ENCODE measurements at regions not wholly inside any gene's neighbourhood (a gene's known extent, or its start where the extent isn't known, plus 50 kb on each side); places are given as distances from the start of the nearest gene placed in this dataset.
"Not testable (repeated sequence)": the region's sequence is repeated elsewhere in the genome, so short reads cannot be mapped to it uniquely, and the experiment has no call there.

GRCh38 chr10:117830787-117831212 is 215.9 kb downstream of the RAB11FIP2 start:
- H3K23ac ChIP-seq (ENCODE audit: low read length in 2 of 2): no peak overlapping the region
- DNase-seq: no peak
- no peak overlapping the region for H3K18ac ChIP-seq (ENCODE audit: low read depth in 1 of 2, low read length in 2 of 2)

DNA sequence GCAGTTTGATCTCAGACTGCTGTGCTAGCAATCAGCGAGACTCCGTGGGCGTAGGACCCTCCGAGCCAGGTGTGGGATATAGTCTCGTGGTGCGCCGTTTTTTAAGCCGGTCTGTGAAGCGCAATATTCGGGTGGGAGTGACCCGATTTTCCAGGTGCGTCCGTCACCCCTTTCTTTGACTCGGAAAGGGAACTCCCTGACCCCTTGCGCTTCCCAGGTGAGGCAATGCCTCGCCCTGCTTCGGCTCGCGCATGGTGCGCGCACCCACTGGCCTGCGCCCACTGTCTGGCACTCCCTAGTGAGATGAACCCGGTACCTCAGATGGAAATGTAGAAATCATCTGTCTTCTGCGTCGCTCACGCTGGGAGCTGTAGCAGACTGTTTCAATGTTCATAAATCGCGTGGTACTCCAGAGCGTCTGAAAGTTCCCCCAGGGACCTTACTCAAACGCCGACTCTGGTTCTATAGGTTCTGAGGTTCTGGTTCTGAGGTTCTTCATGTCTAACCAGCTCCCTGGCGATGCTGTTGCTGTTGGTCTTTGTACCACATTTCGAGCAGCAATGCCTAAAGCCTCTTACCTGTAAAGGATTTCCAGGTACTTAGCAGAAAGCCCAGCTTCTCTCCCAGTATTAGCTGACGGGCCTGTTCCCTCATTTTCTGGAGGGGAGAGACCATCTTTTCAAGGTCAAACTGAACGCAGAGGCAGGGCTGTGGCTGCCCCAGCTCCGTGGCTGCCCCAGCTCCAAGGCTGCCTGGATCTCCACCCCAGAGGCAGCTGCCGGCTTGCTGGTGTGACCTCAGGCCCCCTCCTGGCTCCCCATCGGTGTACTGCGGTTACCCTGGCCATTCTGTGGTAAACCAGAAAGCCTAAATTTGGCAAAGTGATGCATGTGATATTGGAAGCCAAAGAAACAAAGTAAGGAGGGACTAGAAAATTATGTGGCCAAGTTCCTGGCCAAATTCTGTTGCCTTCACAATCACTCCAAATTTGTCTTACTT is 207.9 kb downstream of the RAB11FIP2 start:
- H3K4me3 ChIP-seq (ENCODE audit: insufficient read depth in 1 of 2, low read depth in 1 of 2, low read length in 2 of 2); H3K4me1 ChIP-seq (ENCODE audit: control insufficient read depth, insufficient read depth, low read depth, low read length); H3K27me3 ChIP-seq (ENCODE audit: control insufficient read depth in 1 of 2, insufficient read depth in 1 of 2, low read length in 2 of 2); H3K14ac ChIP-seq (ENCODE audit: low read length in 2 of 2); H2AK5ac ChIP-seq (ENCODE audit: low read length, severe bottlenecking); DNase-seq; H3K18ac ChIP-seq (ENCODE audit: low read depth in 1 of 2, low read length in 2 of 2); H3K27ac ChIP-seq (ENCODE audit: low read length, poor library complexity, severe bottlenecking); H3K9me3 ChIP-seq (ENCODE audit: control insufficient read depth, low read length); H3K4me2 ChIP-seq (ENCODE audit: low read length, poor library complexity, severe bottlenecking); H4K91ac ChIP-seq (ENCODE audit: low read length); H2BK15ac ChIP-seq (ENCODE audit: low read depth, poor library complexity, severe bottlenecking); H3K79me1 ChIP-seq (replicated peaks; ENCODE audit: low read length, poor library complexity, severe bottlenecking); H2BK12ac ChIP-seq (ENCODE audit: low read length in 2 of 2); H3K36me3 ChIP-seq (ENCODE audit: control insufficient read depth in 1 of 2, insufficient read depth in 2 of 2, low read depth in 1 of 2, low read length in 2 of 2); H3K23ac ChIP-seq (ENCODE audit: low read length in 2 of 2); H2BK5ac ChIP-seq (ENCODE audit: low read depth, low read length, poor library complexity, severe bottlenecking); H3K9ac ChIP-seq (ENCODE audit: low read length); H2BK120ac ChIP-seq (ENCODE audit: low read depth, low read length); H4K8ac ChIP-seq (ENCODE audit: low read length); H2AFZ ChIP-seq (ENCODE audit: low read depth, low read length); H3K4ac ChIP-seq (ENCODE audit: low read depth in 1 of 2, low read length in 2 of 2): not testable (repeated sequence)
- WGBS: 73% methylated on average over 34 of the region's 39 CpGs

More at GRCh38 chr10:117830787-117831212, 215.9 kb downstream of the RAB11FIP2 start:
- no peak overlapping the region for H3K14ac ChIP-seq (ENCODE audit: low read length in 2 of 2)
- no peak overlapping the region for H2BK120ac ChIP-seq (ENCODE audit: low read depth, low read length)
- WGBS: 8% methylated on average over 15 of the region's 15 CpGs
- H3K4me2 ChIP-seq (ENCODE audit: low read length, poor library complexity, severe bottlenecking): no peak overlapping the region
- no peak overlapping the region for H3K9ac ChIP-seq (ENCODE audit: low read length)
- H3K36me3 ChIP-seq (ENCODE audit: control insufficient read depth in 1 of 2, insufficient read depth in 2 of 2, low read depth in 1 of 2, low read length in 2 of 2): no peaks in the 10 kb centered on the region
- H3K4me1 ChIP-seq (ENCODE audit: control insufficient read depth, insufficient read depth, low read depth, low read length): no peaks in the 10 kb centered on the region
- H3K4ac ChIP-seq (ENCODE audit: low read depth in 1 of 2, low read length in 2 of 2): no peak overlapping the region
- no peak overlapping the region for H4K91ac ChIP-seq (ENCODE audit: low read length)
- no peak overlapping the region for H2BK5ac ChIP-seq (ENCODE audit: low read depth, low read length, poor library complexity, severe bottlenecking)
- no peak overlapping the region for H2AK5ac ChIP-seq (ENCODE audit: low read length, severe bottlenecking)
- no peak overlapping the region for H4K8ac ChIP-seq (ENCODE audit: low read length)
- H3K79me1 ChIP-seq (replicated peaks; ENCODE audit: low read length, poor library complexity, severe bottlenecking): no peaks in the 10 kb centered on the region
- no peak overlapping the region for H3K27ac ChIP-seq (ENCODE audit: low read length, poor library complexity, severe bottlenecking)
- no peak overlapping the region for H3K4me3 ChIP-seq (ENCODE audit: insufficient read depth in 1 of 2, low read depth in 1 of 2, low read length in 2 of 2)
- H2BK12ac ChIP-seq (ENCODE audit: low read length in 2 of 2): no peak overlapping the region
- H2BK15ac ChIP-seq (ENCODE audit: low read depth, poor library complexity, severe bottlenecking): no peak overlapping the region
- no peaks in the 10 kb centered on the region for H3K9me3 ChIP-seq (ENCODE audit: control insufficient read depth, low read length)
- H2AFZ ChIP-seq (ENCODE audit: low read depth, low read length): no peak overlapping the region
- no peaks in the 10 kb centered on the region for H3K27me3 ChIP-seq (ENCODE audit: control insufficient read depth in 1 of 2, insufficient read depth in 1 of 2, low read length in 2 of 2)

DNA sequence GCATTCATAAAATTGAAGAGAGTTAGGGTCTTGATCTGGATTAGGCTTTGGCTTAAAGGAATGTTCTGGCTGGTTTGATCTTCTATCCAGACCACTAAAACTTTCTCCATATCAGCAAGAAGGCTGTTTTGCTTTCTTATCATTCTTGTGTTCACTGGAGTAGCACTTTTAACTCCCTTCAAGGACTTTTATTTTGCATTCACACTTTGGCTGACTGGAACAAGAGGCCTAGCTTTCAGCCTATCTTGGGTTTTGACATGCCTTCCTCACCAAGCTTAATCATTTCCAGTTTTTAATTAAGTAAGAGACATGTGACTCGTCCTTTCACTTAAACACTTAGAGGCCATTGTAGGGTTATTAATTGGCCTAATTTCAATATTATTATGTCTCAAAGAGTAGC is 190.3 kb downstream of the RAB11FIP2 start:
- H2BK120ac ChIP-seq (ENCODE audit: low read depth, low read length); H4K8ac ChIP-seq (ENCODE audit: low read length); H3K18ac ChIP-seq (ENCODE audit: low read depth in 1 of 2, low read length in 2 of 2); H2AK5ac ChIP-seq (ENCODE audit: low read length, severe bottlenecking); H3K36me3 ChIP-seq (ENCODE audit: control insufficient read depth in 1 of 2, insufficient read depth in 2 of 2, low read depth in 1 of 2, low read length in 2 of 2); H3K4me2 ChIP-seq (ENCODE audit: low read length, poor library complexity, severe bottlenecking); H4K91ac ChIP-seq (ENCODE audit: low read length); H3K79me1 ChIP-seq (replicated peaks; ENCODE audit: low read length, poor library complexity, severe bottlenecking); H3K9ac ChIP-seq (ENCODE audit: low read length); H2BK5ac ChIP-seq (ENCODE audit: low read depth, low read length, poor library complexity, severe bottlenecking); H3K4me3 ChIP-seq (ENCODE audit: insufficient read depth in 1 of 2, low read depth in 1 of 2, low read length in 2 of 2); H3K14ac ChIP-seq (ENCODE audit: low read length in 2 of 2); H2BK12ac ChIP-seq (ENCODE audit: low read length in 2 of 2); H3K4me1 ChIP-seq (ENCODE audit: control insufficient read depth, insufficient read depth, low read depth, low read length); H2BK15ac ChIP-seq (ENCODE audit: low read depth, poor library complexity, severe bottlenecking); H2AFZ ChIP-seq (ENCODE audit: low read depth, low read length); H3K4ac ChIP-seq (ENCODE audit: low read depth in 1 of 2, low read length in 2 of 2); H3K23ac ChIP-seq (ENCODE audit: low read length in 2 of 2); DNase-seq; H3K27ac ChIP-seq (ENCODE audit: low read length, poor library complexity, severe bottlenecking): not testable (repeated sequence)
- WGBS: no CpG with 5 or more reads among the region's 1 CpG
- peaks cover 11% of the 10 kb centered on the region for H3K9me3 ChIP-seq (ENCODE audit: control insufficient read depth, low read length)
- peaks cover 0 to 20% of the 10 kb centered on the region in 2 experiments for H3K27me3 ChIP-seq (ENCODE audit: control insufficient read depth in 1 of 2, insufficient read depth in 1 of 2, low read length in 2 of 2)

- H3K9ac ChIP-seq (ENCODE audit: low read length): no peak overlapping the region
- H3K4ac ChIP-seq (ENCODE audit: low read depth in 1 of 2, low read length in 2 of 2): no peak overlapping the region
- no peak for DNase-seq
- peaks cover 11% of the 10 kb centered on the region for H3K9me3 ChIP-seq (ENCODE audit: control insufficient read depth, low read length)
- peaks cover 0 to 5% of the 10 kb centered on the region in 2 experiments for H3K27me3 ChIP-seq (ENCODE audit: control insufficient read depth in 1 of 2, insufficient read depth in 1 of 2, low read length in 2 of 2)
- no peak overlapping the region for H3K23ac ChIP-seq (ENCODE audit: low read length in 2 of 2)
- no peak overlapping the region for H2BK12ac ChIP-seq (ENCODE audit: low read length in 2 of 2)
- no peak overlapping the region for H2BK5ac ChIP-seq (ENCODE audit: low read depth, low read length, poor library complexity, severe bottlenecking)
- no peak overlapping the region for H2AK5ac ChIP-seq (ENCODE audit: low read length, severe bottlenecking)
- H3K4me1 ChIP-seq (ENCODE audit: control insufficient read depth, insufficient read depth, low read depth, low read length): no peaks in the 10 kb centered on the region
- no peak overlapping the region for H2BK15ac ChIP-seq (ENCODE audit: low read depth, poor library complexity, severe bottlenecking)
- no peak overlapping the region for H3K4me2 ChIP-seq (ENCODE audit: low read length, poor library complexity, severe bottlenecking)
- no peak overlapping the region for H3K18ac ChIP-seq (ENCODE audit: low read depth in 1 of 2, low read length in 2 of 2)
- no peak overlapping the region for H2AFZ ChIP-seq (ENCODE audit: low read depth, low read length)
- H3K4me3 ChIP-seq (ENCODE audit: insufficient read depth in 1 of 2, low read depth in 1 of 2, low read length in 2 of 2): no peak overlapping the region
- H4K8ac ChIP-seq (ENCODE audit: low read length): no peak overlapping the region
- 76% methylated on average over 5 of the region's 5 CpGs for WGBS
- no peak overlapping the region for H3K14ac ChIP-seq (ENCODE audit: low read length in 2 of 2)
- no peak overlapping the region for H2BK120ac ChIP-seq (ENCODE audit: low read depth, low read length)
- H3K79me1 ChIP-seq (replicated peaks; ENCODE audit: low read length, poor library complexity, severe bottlenecking): no peaks in the 10 kb centered on the region
- H3K36me3 ChIP-seq (ENCODE audit: control insufficient read depth in 1 of 2, insufficient read depth in 2 of 2, low read depth in 1 of 2, low read length in 2 of 2): no peaks in the 10 kb centered on the region
- no peak overlapping the region for H3K27ac ChIP-seq (ENCODE audit: low read length, poor library complexity, severe bottlenecking)
- H4K91ac ChIP-seq (ENCODE audit: low read length): no peak overlapping the region
Measured at GRCh38 chr10:117860135-117860534, 186.6 kb downstream of the RAB11FIP2 start.
